HepG2 (cell line): ENCODE measurements at regions not wholly inside any gene's neighbourhood (a gene's known extent, or its start where the extent isn't known, plus 50 kb on each side); places are given as distances from the start of the nearest gene placed in this dataset.

Experiments
- ATAC-seq: fragments of 200-7000 bp; cut with Tn5 transposase; 3 replicates; pipeline ENCODE4 v1.9.1; 2020; ENCODE audit warnings: mild to moderate bottlenecking, moderate library complexity
- BruUV-seq: library from RNA; stranded (reverse); fragments of 400-500 nt; replicated peaks from 2 replicates; lab custom pipeline; 2021; lab: Mats Ljungman, UMichigan
- CTCF ChIA-PET: fragments of 300-600 bp; formaldehyde crosslinking; extraction: SDS; loops from one replicate; lab custom pipeline; 2021; ENCODE audit warnings: low total read pairs, inconsistent platforms, low intra/inter-chr PET ratio; lab: Yijun Ruan, JAX
- POLR2A ChIA-PET: fragments of 350-600 bp; sonication (Branson Sonifier 250); formaldehyde crosslinking; loops from one replicate; lab custom pipeline; 2020; ENCODE audit warnings: antibody characterized with exemption, inconsistent platforms; lab: Yijun Ruan, JAX
- DNase-seq: peaks from one replicate; pipeline ENCODE4 v3.0.0-alpha.2; 2015; ENCODE audit warnings: low spot score
- FAIRE-seq: peaks from 3 replicates; lab custom pipeline; 2011; peaks lifted over from hg19 to GRCh38; lab: Jason Lieb, UNC
- H2AFZ ChIP-seq: one replicate; pipeline ENCODE4 v1.6.1; 2011; ENCODE audit warnings: low read length, inconsistent platforms
- H3K27ac ChIP-seq: fragments of 300-600 bp; 3 replicates; pipeline ENCODE4 v1.8.0; 2011; ENCODE audit warnings: mixed run types, mild to moderate bottlenecking, mixed read lengths, low read length, inconsistent platforms; ENCODE audit not compliant: insufficient read depth; ENCODE audit errors: extremely low read length
- H3K27me3 ChIP-seq, 2 experiments: fragments of 200-600 bp in 1 of 2; 2 replicates in 1 of 2; 3 replicates in 1 of 2; pipeline versions ENCODE4 v1.6.0 to v1.8.0; 2011; ENCODE audit warnings: low read length in 2 of 2, mild to moderate bottlenecking in 2 of 2, moderate library complexity in 2 of 2, inconsistent platforms in 1 of 2; ENCODE audit not compliant: insufficient read depth in 2 of 2, control insufficient read depth in 1 of 2
- H3K36me3 ChIP-seq, 2 experiments: fragments of 200-600 bp in 1 of 2; replicated peaks in 1 of 2; 2 replicates in 1 of 2; 3 replicates in 1 of 2; pipeline versions ENCODE4 v1.5.1 to v1.8.0; 2011; ENCODE audit warnings: low read length in 2 of 2, inconsistent platforms in 1 of 2; ENCODE audit not compliant: insufficient read depth in 2 of 2, control insufficient read depth in 1 of 2
- H3K4me1 ChIP-seq: 2 replicates; pipeline ENCODE4 v1.5.1; 2012; ENCODE audit warnings: low read length, inconsistent platforms; ENCODE audit not compliant: insufficient read depth
- H3K4me2 ChIP-seq: 2 replicates; pipeline ENCODE4 v1.6.0; 2011; ENCODE audit warnings: low read depth, low read length, inconsistent platforms
- H3K4me3 ChIP-seq, 3 experiments: fragments of 200-600 bp in 1 of 3; sonication (generic), shearing (Covaris generic) in 1 of 3; replicated peaks in 1 of 3; 2 replicates each; pipeline ENCODE4 v1.5.1; 2011 to 2016; ENCODE audit warnings: low read length in 3 of 3, inconsistent platforms in 2 of 3, low read depth in 2 of 3, mild to moderate bottlenecking in 2 of 3, control low read depth in 1 of 3, mixed read lengths in 1 of 3; ENCODE audit not compliant: insufficient read depth in 1 of 3
- H3K79me2 ChIP-seq: one replicate; pipeline ENCODE4 v1.6.1; 2011; ENCODE audit warnings: low read length, inconsistent platforms; ENCODE audit not compliant: insufficient read depth
- H3K9ac ChIP-seq: 2 replicates; pipeline ENCODE4 v1.6.0; 2011; ENCODE audit warnings: mild to moderate bottlenecking, low read depth, low read length, inconsistent platforms; ENCODE audit not compliant: insufficient read depth
- H3K9me3 ChIP-seq: 2 replicates; pipeline ENCODE4 v1.5.1; 2012; ENCODE audit warnings: mild to moderate bottlenecking, low read length
- H4K20me1 ChIP-seq: 2 replicates; pipeline ENCODE4 v1.6.0; 2011; ENCODE audit warnings: inconsistent platforms, mild to moderate bottlenecking, low read length, moderate library complexity; ENCODE audit not compliant: insufficient read depth
- KDM3A ChIP-seq: IDR thresholded peaks from 2 replicates; pipeline ENCODE4 v1.6.1; 2018; ENCODE audit warnings: low read depth, missing compliant biosample characterization
- PRPF4 ChIP-seq: fragments of 200-400 bp; formaldehyde crosslinking; IDR thresholded peaks from 2 replicates; pipeline ENCODE4 v1.6.1; 2016; ENCODE audit warnings: low read length, low read depth; ENCODE audit not compliant: poor library complexity, severe bottlenecking
- THAP11 ChIP-seq: IDR thresholded peaks from 2 replicates; pipeline ENCODE4 v1.6.1; 2016; ENCODE audit warnings: missing biosample characterization, missing genetic modification reagents
- ZC3H4 ChIP-seq: sonication (generic); formaldehyde crosslinking; IDR thresholded peaks from 2 replicates; pipeline ENCODE4 v1.4.0; 2020; ENCODE audit warnings: missing genetic modification reagents, borderline replicate concordance
- ZFP62 ChIP-seq: sonication (generic); formaldehyde crosslinking; IDR thresholded peaks from 2 replicates; pipeline ENCODE4 v1.4.0; 2020; ENCODE audit warnings: missing genetic modification reagents
- ZNF556 ChIP-seq: sonication (generic); formaldehyde crosslinking; IDR thresholded peaks from 2 replicates; pipeline ENCODE4 v1.4.0; 2020; ENCODE audit warnings: mild to moderate bottlenecking, missing genetic modification reagents, borderline replicate concordance
- WGBS: methylation state at CpG from one replicate; pipeline ENCODE4 v1.1.6; 2017; ENCODE audit warnings: low lambda C conversion rate; 5-methylcytosine and 5-hydroxymethylcytosine counted together
- in situ Hi-C: cut with HindIII; loops from 2 replicates; pipeline ENCODE4 v1.10.0; 2017; ENCODE audit warnings: low pct_unique_long_range_greater_than_20kb; ENCODE audit not compliant: extremely low pct_ligation_motif_present
- intact Hi-C: fragments of 100-400 bp; cut with micrococcal nuclease; formaldehyde crosslinking; loops from one replicate; pipeline ENCODE4 v1.10.0; 2022; ENCODE audit not compliant: unreplicated experiment
- TF ChIP-seq, protein P1 (sequence below): sonication (generic); formaldehyde crosslinking; IDR thresholded peaks from 2 replicates; pipeline ENCODE4 v1.8.1; 2022; ENCODE audit warnings: mild to moderate bottlenecking, missing genetic modification reagents
- TF ChIP-seq, protein P2 (sequence below): sonication (generic); formaldehyde crosslinking; conservative IDR thresholded peaks from 2 replicates; pipeline ENCODE4 v1.8.0; 2022; ENCODE audit warnings: missing genetic modification reagents

DNA sequence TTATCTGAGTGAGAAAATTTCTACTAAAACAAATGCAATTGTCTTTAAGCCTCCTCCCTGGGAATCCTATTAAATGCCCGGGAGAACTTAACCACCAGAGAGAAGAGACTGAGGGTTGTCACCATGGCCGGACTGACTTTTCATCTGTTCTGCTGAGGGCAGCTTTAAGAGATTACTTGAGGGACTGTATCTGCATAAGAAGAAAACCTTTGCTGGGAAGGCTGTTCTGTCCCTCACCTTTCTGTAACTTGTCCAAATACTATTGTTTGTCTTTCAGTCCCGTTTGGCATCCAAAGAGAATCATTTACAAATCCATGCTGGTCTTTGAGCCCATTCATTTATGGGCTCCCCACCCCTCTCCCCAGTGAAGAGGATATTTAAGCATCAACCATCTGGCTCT lies 306.3 kb upstream of the FLRT2 start:
- no peaks in the 10 kb centered on the region for H3K36me3 ChIP-seq
- ChIA-PET POLR2A (no interaction called here), CTCF (no interaction called here)
- H4K20me1 ChIP-seq = no peaks in the 10 kb centered on the region
- H3K4me1 ChIP-seq = no peaks in the 10 kb centered on the region
- peaks cover 73% of the 10 kb centered on the region for H3K9me3 ChIP-seq
- no peaks in the 10 kb centered on the region for H3K27me3 ChIP-seq
- no peak for DNase-seq
- intact Hi-C loops (no loop called here), in situ Hi-C loops (no loop called here)
- H3K9ac ChIP-seq = no peak overlapping the region
- no peak overlapping the region for H3K4me3 ChIP-seq
- no peak overlapping the region for H3K27ac ChIP-seq
- ATAC-seq = peak; percentile 47; the same call in 2 of the 3 replicates
- H3K4me2 ChIP-seq = no peak overlapping the region
- TF ChIP-seq ZNF556 (no peak), ZFP62 (CRISPR knock-in tag) (no peak), ZC3H4 (CRISPR knock-in tag) (no peak), KDM3A (CRISPR knock-in tag) (no peak), PRPF4 (no peak), THAP11 (no peak)
- TF ChIP-seq, protein P1, sequence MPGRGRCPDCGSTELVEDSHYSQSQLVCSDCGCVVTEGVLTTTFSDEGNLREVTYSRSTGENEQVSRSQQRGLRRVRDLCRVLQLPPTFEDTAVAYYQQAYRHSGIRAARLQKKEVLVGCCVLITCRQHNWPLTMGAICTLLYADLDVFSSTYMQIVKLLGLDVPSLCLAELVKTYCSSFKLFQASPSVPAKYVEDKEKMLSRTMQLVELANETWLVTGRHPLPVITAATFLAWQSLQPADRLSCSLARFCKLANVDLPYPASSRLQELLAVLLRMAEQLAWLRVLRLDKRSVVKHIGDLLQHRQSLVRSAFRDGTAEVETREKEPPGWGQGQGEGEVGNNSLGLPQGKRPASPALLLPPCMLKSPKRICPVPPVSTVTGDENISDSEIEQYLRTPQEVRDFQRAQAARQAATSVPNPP (CRISPR knock-in tag) = no peak
- TF ChIP-seq, protein P2, sequence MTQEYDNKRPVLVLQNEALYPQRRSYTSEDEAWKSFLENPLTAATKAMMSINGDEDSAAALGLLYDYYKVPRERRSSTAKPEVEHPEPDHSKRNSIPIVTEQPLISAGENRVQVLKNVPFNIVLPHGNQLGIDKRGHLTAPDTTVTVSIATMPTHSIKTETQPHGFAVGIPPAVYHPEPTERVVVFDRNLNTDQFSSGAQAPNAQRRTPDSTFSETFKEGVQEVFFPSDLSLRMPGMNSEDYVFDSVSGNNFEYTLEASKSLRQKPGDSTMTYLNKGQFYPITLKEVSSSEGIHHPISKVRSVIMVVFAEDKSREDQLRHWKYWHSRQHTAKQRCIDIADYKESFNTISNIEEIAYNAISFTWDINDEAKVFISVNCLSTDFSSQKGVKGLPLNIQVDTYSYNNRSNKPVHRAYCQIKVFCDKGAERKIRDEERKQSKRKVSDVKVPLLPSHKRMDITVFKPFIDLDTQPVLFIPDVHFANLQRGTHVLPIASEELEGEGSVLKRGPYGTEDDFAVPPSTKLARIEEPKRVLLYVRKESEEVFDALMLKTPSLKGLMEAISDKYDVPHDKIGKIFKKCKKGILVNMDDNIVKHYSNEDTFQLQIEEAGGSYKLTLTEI (CRISPR knock-in tag) = no peak
- TF ChIP-seq, all 625 proteins: peak for 0
- 4% methylated on average over 3 of the region's 3 CpGs for WGBS
- Histone ChIP-seq H3K79me2 (no peaks in the 10 kb centered on the region), H2AFZ (no peak overlapping the region)
- FAIRE-seq = no peak
- BruUV-seq = no TSS peak
